Muscle of arm (tissue), 1 donor: ENCODE measurements at regions not wholly inside any gene's neighbourhood (a gene's known extent, or its start where the extent isn't known, plus 50 kb on each side); places are given as distances from the start of the nearest gene placed in this dataset.

Source experiments
- DNase-seq: peaks from one replicate; pipeline ENCODE4 v3.0.0-alpha.2; 2013

DNA sequence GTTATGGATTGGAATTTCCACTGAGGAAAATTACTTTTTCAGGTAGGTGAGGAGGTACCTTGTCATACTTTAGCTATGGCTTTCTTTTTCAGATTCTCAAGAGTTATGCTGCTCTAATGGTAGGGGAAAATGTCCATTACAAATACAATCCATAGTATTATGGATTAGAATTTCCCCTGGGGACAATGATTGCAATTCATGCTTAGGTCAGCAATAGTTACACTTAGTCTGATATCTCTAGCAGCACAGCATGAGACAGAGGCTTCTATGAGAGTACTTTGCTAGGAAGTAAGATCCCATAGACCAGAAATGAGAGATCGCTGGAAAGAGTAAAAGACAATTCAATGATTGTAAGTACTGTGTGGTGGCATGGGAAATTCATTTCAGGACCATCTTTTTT is 949.5 kb upstream of the CDH8 start:
- no peak for DNase-seq

DNA sequence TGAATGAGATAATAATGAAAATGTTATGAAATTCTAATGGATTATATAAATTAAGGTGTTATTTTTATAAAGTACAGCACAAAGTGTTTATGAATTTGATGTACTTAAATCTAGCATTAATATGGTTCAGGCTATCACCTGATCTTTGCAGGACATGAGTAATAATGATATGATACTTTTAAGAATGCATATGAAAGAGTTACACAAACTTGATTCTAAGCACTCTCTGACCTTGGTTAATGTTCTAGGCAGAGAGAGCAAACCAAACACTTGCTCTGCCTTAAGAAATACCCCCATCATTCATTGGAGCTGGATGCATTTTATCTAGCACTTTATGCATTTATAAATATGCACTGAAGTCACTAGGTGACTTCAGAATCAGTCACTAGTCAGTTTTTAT is 942.2 kb upstream of the CDH8 start:
- no peak for DNase-seq

DNA sequence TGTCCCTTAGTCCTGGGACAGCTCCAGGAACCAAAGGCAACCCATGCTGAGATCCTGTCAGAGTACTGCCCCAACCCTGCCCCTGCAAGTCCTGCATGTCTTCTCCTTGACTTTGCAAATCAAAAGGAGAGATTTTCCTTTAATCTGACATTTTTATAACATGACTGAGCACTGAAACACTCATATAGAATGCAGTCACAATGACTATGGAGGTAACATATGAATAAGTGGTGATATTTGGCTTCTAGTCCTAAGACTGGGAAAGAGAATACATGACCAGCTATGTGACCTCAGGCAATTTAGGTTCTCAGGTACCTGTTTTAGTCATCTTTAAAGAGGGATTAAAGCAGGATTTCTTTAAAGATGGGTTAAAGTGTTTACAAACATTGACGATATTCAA is 941.6 kb upstream of the CDH8 start:
- no peak for DNase-seq

DNA sequence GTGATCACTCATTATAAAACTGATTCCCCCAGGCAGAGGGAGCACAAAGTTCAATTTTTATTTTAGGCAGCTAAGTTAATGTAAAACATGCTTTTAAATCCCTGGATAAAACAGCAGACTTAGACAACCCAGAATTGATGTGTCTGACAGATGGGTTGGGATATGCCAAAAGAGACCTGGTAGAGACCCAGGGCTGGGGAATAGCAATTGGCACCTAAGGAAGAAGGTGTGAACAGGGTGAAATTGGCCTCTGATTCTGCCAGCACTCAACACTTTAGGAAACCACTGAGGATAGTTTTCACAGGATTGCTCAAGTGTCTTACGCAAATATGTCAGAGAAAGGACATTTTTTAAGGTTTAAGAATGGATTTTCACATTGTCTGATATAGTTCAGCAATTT is 938.2 kb upstream of the CDH8 start:
- DNase-seq, result peak; percentile 9

DNA sequence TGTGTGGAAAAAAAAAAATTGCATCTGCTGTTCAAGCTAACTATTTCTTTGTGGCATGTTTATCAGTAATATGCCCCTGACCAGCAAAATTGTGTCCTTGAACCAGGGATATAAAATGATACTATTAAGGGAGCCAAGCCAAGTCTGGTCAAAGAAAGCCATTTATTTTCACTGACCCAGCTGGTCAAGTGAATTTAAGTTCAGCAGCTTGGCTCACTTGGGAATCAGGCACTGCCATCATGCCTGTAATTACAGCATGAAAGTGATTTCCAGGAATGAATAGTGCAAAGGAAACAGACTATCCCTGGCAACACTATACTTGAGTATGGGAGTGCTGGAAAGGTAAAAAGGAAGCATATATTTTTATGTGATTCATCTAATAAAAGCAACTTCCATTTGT is 934.6 kb upstream of the CDH8 start:
- DNase-seq, result no peak

DNA sequence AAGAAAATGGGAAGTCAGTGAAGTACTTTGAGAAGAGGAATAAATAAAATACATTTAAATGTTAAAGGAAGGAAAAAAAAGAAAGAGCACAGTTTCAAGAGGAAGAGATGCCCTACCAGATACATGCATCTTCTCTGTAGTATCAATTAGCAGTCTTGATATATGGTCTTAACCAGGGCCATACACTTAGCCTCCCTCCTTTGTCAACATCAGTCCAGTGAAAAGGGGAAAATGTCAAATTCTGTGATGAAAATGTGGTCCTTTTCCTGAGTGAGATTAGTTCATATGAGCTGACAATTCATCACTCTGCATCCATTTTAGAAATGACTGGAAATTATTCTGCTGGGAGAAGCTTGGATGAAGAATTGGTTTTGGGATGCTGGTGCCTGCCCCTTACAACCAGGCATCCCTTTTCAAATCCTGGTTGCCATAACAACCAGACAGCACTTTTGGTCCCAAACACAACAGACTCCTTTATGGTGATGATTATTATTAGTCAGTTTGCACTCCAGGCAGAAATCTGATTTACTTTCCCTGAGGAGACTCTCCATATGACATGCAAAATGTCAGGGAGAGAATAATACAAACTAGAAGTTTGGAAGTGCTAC is 933.6 kb upstream of the CDH8 start:
- no peak for DNase-seq

DNA sequence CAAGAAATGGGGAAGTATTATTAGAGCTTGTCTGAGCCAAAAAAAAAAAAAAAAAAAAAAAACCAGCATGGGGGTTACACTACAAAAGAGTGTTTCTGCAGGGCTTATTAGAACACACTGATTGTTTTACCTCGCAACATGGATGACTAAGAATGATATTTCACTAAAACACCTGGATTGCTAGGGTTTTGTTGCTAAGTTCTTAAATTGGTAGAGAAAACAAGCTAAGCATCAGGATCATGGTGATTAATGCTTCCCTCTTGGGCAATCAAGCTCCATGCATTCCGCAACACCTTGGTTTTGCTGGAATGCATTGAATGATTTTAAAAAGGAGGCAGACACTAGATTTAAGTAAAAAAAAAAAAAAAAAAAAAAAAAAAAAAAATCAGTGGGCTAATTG is 931.4 kb upstream of the CDH8 start:
- no peak for DNase-seq

DNA sequence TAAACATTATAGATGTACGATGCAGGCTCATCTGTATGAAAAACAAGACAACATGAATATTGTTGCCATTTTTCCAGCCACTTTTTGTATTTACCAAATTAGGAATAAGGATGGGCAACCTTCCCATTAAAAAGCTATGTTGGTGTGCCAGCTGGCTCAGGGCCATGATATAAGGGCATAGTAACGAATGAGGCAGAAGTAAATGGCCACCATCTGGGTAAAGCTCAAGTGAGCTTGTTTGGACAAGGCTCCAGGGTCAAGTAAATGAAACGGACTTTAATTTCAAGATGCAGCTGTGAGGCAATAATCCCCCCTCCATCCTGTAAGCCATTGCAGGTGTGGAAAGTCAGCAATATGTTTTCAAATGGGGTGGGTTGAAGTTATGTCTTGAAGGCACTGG is 930.9 kb upstream of the CDH8 start:
- DNase-seq, result no peak

DNA sequence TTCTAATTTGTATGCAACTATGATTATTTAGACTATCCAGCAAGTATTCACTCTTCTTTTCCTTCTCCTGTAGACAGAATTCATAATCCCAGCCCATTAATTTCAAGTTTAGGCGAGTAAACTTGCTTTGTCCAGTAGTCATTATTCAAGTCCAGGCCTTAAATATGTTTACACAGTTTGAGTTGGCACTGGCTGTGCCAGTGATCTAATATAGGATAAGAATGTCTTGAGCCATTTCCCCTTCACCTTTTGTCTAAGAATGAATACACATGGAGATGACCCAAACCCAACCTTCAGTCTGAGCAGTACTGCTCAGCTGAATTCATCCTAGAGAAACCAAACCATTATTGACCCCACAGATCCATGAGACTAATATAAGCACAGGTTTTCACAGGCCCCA is 930.4 kb upstream of the CDH8 start:
- DNase-seq, result no peak

DNA sequence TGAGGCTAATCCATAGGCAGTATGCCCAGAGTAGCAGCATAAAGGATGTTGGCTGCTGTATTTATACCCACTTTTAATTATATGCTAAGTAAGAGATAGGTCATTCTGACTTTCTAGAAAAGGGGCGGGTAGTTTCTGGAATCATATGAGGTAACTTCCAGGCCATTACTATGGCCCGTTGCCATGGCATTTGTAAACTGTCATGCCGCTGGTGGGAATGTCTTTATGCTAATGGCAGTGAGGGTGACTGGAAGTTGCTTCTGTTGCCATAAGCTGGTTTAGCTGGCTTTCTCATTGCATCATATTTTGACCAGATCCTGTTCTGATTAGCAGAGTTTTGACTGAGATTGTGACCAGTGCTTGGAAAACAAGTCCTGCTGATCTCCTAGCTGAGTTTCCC is 929.6 kb upstream of the CDH8 start:
- DNase-seq, result no peak

DNA sequence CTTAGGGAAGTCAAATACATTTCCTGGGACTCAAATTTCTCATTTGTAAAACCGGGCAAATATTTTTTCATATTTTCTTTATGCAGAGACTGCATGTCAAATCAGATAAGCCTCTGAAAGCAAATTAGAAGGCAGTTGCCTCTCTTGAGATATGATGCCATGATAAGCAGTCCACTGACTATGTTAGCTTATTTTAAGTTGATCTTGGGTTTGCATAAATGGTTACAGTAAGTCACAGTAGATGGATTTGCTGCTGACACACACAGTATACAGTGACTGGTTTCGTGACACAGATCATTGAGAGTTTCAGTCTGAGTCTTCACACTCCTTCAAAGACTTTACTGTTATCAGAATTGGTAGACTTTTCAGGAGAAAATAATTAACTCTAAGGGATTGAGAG is 927.6 kb upstream of the CDH8 start:
- no peak for DNase-seq

DNA sequence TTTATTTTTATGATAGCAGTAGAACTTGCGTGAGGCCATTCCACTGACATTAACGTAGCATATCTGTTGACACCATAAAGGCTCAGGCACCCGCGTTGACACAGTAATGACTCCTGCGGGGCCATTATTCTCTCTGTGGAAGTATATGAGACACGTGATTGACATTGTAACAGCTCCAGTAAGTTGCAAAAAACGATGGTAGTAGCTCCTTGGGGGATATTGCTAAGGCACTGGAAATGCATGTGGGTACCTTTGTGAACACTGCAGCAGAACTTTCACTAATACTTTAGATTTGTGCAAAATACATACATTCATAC is 918.8 kb upstream of the CDH8 start:
- no peak for DNase-seq

DNA sequence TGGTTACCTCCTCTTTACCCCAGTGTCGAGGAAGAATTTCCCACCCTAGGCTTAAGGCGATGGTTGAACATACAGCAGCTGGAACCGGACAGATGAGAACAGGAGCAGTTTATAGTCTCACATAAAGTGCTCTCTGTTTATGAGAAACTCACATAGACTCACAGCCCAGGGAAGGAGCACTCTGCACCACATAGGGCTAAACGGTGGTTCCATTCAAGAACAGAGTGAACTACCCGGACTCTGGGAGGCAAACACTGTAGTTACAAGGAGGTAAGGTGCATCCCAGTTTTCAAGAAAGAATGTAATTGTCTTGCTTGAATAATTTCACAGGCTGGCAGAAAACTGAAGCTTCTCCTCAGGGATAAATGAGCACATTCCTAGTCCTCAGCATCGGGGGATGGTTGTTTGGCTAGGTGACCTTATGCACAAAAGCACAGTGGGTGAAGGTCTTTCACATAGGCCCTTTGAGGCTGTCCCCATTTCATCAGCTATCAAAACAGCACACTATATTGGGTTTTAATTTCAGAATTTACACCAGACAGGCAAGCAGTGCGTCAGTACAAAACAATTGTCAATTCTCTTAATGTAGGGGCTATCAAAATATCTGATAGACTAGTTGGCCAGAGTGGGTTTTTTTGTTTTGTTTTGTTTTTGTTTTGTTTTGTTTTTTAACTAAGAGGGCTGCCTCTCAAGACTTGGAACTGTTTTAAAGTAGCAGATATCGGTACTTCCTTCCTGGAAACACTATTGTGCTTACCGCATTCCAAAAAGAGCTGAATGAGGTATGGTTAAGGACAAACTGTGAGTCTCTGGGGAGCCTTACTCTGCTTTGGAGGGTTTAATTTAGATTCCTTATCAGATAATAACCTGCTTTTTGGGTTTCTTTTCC is 918.1 kb upstream of the CDH8 start:
- DNase-seq, result no peak

DNA sequence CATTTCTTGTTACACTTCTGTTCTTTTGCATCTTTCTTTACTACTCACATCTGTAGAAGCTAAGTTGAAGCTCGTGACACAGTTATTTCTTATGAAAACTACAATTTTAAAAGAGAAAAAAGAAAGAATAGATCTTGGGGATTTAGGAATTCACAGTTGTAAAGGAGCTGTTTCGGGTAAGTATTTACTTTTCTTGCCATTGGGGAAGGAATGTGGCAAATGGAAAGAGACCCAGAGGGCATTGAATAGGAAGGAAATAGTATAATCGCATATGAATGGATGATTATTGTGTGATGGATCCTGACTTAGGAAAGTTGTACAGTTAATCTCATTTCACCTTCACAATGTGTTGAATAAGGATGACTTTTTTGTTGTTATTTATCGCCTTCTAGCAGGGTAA is 914.1 kb upstream of the CDH8 start:
- no peak for DNase-seq

DNA sequence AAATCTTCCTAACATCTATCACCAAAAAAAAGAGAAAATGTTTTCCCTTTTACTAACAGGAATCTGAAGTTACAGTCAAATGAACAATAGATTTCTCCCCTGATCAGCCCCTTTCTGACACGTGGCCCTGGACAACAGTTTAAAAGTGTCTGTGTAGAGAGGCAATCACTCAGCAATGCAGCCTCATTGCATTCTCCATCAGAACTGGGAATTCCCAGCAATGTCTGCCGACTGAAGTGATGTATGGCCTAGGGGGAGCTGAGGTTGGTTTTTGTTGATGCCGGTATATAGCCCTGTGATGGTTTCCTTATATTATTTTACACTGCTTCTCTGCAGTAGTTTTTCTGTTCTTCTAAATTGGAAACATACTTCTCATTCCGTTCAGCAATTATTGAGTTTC is 904.3 kb upstream of the CDH8 start:
- DNase-seq, result no peak

DNA sequence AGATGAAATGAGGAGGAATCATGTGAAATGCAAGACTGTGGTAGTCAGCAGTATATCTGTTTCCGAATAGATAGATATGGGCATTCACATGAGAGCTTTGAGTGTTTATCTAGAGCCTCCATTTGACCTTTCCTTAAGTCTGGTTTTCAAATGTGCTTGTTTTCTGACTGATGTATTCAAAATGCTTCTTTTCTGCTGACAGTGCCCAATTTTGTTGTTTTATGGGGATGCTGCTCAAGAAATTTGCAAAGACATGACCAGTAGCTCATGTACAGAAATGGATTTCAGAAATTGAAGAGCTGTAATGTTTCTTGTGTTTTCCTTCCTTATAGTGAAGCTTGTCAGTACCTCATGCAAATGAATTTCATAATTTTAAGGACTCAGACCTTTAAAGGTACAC is 903.4 kb upstream of the CDH8 start:
- DNase-seq, result no peak

DNA sequence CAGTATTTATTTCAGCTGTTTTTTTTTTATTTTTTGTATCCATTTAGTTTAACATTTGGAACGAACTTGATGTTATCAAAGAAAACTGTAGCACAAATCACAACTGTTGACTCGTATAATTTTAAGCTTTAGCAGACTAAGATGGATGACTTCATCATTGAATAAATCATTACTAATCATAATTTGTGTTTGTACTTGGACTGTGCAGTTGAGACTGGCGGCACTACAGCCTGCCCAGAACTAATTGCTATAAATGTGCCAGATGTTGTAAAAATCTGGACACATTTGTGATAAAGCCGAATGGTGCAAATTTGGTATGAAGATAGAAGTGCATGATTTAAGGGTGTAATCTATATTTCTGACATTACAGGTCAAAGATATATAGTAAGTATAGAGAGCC is 897.7 kb upstream of the CDH8 start:
- DNase-seq, result no peak

DNA sequence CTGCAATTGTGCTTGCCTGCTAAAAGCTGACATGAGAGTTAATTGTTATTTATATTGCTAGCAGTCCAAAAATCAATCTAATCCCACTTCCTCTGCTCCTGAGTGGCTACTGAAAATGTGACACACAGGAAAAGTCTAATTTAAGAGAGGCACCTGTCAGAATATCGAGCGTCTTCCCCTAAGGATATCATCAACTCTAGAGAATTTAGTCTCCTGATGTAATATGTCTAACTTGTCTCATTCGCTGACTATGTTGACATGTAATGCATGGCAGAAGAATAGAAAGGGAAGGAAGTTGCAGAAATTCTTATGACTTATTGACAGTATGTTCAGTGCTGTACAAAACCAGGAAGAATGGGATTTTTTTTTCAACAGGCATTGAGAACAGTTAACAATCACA is 893.4 kb upstream of the CDH8 start:
- no peak for DNase-seq

DNA sequence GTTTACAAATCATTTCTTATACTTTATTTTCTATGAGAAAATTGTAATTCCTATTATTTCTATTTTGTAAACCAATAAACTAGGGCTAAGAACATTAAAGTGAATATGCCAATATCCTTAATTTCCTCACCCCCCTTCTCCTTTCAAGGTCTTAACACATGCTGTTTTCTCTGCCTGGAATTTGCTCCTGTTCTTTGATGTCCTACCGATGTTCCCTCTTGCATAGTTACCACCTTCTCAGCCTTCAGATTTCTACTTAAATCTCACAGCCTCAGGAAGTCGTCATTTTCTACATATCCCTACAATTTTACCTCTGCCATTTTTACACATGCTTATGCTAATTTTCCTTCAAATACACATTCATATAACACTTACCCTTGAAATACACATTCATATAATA is 890.9 kb upstream of the CDH8 start:
- DNase-seq, result no peak

DNA sequence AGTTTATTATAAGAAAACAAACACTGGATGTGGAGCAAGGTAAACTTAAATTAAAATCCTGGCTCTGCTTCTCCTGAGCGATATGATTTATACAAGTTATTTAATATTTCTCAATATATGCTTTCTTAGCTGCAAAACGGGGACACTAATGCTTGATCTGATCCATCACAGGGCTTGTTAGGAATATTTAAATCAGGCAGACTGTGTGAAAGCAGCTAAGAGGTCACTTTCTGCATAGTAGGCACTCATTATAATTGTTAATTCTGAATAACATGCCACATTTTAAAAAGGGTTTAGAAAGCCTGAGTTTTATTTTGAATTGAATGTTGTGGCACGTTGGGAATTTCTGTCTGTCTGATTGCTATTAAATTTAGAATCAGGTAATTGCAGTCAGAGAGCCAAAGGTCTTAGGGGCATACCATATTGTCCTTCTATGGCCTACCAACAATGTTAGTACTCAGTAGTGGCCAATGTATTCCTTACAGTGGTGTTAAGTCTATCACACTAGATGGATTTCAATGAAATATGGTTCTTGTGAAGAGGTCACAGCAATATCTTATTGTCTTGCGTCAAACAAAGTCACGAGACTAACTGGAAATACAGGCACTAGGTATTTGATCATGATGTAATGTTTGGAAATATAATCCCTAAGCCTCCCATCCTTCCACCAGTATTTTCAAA is 890.0 kb upstream of the CDH8 start:
- no peak for DNase-seq

DNA sequence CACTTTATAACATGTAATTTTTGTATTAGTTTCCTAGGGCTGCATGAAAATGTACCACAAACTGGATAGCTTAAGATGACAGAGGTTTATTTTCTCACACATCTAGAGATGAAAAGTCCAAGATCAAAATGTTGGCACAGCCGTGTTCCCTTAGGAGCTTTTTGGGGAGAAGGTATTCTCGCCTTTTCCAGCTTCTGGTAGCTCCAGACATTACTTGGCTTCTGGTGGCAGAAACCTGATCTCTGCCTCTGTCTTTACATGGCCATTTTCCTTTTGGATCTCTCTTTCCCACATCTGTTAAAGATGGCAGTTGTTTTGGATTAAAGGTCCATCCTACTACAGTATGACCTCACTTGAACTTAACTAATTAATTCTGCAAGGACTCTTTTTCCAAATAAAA is 885.7 kb upstream of the CDH8 start:
- peak; percentile 24 for DNase-seq

DNA sequence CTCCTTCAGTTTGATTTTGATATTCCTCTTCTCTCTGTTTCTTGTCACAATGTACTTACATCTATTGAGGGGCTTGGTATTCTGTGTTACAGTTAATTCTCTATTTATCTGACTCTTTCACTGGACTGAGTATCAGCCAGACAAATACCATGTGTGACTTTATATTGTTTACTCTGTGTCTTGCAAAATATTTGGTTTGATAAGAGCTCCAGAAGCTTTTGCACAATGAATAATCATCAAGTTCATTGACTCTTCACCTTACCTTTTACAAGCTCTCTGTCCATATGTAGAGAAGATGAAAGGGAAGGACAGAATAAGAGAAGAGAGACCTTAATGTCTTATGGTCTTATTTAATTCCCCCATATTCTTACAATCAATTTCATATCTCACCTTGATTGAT is 877.7 kb upstream of the CDH8 start:
- no peak for DNase-seq

DNA sequence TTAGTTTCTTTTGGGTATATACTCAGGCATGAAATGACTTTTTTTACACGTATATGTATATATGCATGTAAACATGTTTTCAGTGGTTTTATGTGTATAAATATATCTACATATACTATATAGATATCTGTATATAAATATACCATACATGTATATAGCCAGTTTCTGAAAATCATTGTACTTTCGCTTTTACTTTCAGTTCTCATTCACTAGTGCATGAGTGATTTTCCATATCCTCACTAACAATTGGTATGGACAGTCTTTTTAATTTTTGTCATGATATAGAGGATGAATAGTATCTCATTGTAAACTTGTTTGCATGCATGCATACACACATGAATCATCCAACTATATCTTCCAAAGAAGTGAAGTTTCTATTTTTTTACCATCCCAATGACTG is 877.1 kb upstream of the CDH8 start:
- DNase-seq, result no peak

DNA sequence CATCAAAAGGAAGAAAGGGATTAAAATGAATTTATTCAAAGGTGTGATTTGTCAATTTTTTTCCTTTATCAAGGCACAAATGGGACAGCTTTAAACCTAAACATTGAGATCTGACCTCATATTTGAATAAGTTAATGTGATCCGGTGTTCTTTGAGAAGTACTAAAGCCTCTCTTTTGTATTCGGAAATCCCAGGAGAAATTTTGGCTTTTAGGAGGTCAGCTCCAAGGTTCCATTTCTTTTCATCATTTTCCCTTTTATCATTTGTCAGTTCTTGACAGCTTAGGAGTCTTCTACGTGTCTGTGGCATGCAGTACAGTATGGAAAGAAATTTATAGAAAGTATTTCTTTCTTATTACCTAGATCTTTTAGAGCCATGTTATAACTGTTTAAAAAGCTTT is 873.4 kb upstream of the CDH8 start:
- no peak for DNase-seq
